DOHH2 (cell line): ENCODE measurements at regions not wholly inside any gene's neighbourhood (a gene's known extent, or its start where the extent isn't known, plus 50 kb on each side); places are given as distances from the start of the nearest gene placed in this dataset.

ENCODE experiments used
- H3F3A ChIP-seq: fragments of 200-600 bp; sonication (generic), shearing (Covaris generic); 2 replicates; pipeline ENCODE4 v1.6.0; 2016; ENCODE audit warnings: antibody characterized with exemption, mild to moderate bottlenecking; ENCODE audit not compliant: control insufficient read depth, insufficient read depth
- H3K27ac ChIP-seq: fragments of 200-600 bp; sonication (generic); 2 replicates; pipeline ENCODE4 v1.5.1; 2014; ENCODE audit warnings: low read depth, mild to moderate bottlenecking, low read length, moderate library complexity
- H3K27me3 ChIP-seq: fragments of 200-600 bp; sonication (generic); 2 replicates; pipeline ENCODE4 v1.6.1; 2014; ENCODE audit warnings: mild to moderate bottlenecking, low read length, mixed read lengths; ENCODE audit not compliant: control insufficient read depth
- H3K36me3 ChIP-seq: fragments of 200-600 bp; sonication (generic); 2 replicates; pipeline ENCODE4 v1.6.1; 2014; ENCODE audit warnings: mild to moderate bottlenecking, low read length, moderate library complexity, mixed read lengths; ENCODE audit not compliant: control insufficient read depth
- H3K4me1 ChIP-seq: fragments of 200-600 bp; sonication (generic); 2 replicates; pipeline ENCODE4 v1.6.1; 2014; ENCODE audit warnings: mild to moderate bottlenecking, low read length, mixed read lengths; ENCODE audit not compliant: control insufficient read depth
- H3K4me2 ChIP-seq: fragments of 200-600 bp; sonication (generic); 2 replicates; pipeline ENCODE4 v1.6.0; 2014; ENCODE audit warnings: mild to moderate bottlenecking, low read length, moderate library complexity
- H3K4me3 ChIP-seq: fragments of 200-600 bp; sonication (generic); 2 replicates; pipeline ENCODE4 v1.5.1; 2014; ENCODE audit warnings: mild to moderate bottlenecking, low read length, mixed read lengths
- H3K79me2 ChIP-seq: fragments of 200-600 bp; sonication (generic); 2 replicates; pipeline ENCODE4 v1.6.1; 2014; ENCODE audit warnings: mild to moderate bottlenecking, low read length, mixed read lengths; ENCODE audit not compliant: control insufficient read depth
- H3K9me2 ChIP-seq: fragments of 200-600 bp; sonication (generic); replicated peaks from 2 replicates; pipeline ENCODE4 v1.6.1; 2014; ENCODE audit warnings: mild to moderate bottlenecking, low read length, mixed read lengths; ENCODE audit not compliant: control insufficient read depth
- H3K9me3 ChIP-seq: fragments of 200-600 bp; sonication (generic); 2 replicates; pipeline ENCODE4 v1.6.1; 2014; ENCODE audit warnings: antibody characterized with exemption, low read length, mixed read lengths; ENCODE audit not compliant: control insufficient read depth, insufficient read depth
- H4K20me1 ChIP-seq: fragments of 200-600 bp; sonication (generic); 2 replicates; pipeline ENCODE4 v1.6.0; 2014; ENCODE audit warnings: low read depth, mild to moderate bottlenecking, antibody characterized with exemption, low read length, moderate library complexity; ENCODE audit not compliant: control insufficient read depth, insufficient read depth
- CTCF ChIP-seq: fragments of 200-600 bp; sonication (generic); IDR thresholded peaks from one replicate; pipeline ENCODE4 v1.5.1; 2014; ENCODE audit warnings: antibody characterized with exemption, mild to moderate bottlenecking, low read depth, low read length; ENCODE audit not compliant: poor library complexity, severe bottlenecking
- EZH2phosphoT487 ChIP-seq: fragments of 200-600 bp; sonication (generic); IDR thresholded peaks from 2 replicates; pipeline ENCODE4 v1.6.1; 2017; ENCODE audit warnings: borderline replicate concordance, mild to moderate bottlenecking, antibody characterized with exemption, low read length, moderate library complexity, mixed read lengths

- Histone ChIP-seq H3K4me3 (no peak overlapping the region), H3K4me2 (no peak overlapping the region), H3K4me1 (no peaks in the 10 kb centered on the region), H3F3A (no peaks in the 10 kb centered on the region), H3K9me3 (no peaks in the 10 kb centered on the region), H3K27me3 (no peaks in the 10 kb centered on the region), H3K36me3 (no peaks in the 10 kb centered on the region), H4K20me1 (no peaks in the 10 kb centered on the region), H3K27ac (no peak overlapping the region), H3K9me2 (no peaks in the 10 kb centered on the region; the same call in 1 of the 2 replicates), H3K79me2 (no peaks in the 10 kb centered on the region)
- TF ChIP-seq EZH2phosphoT487 (no peak), CTCF (no peak)
Observed at GRCh38 chr5:89137148-89137547, 254.2 kb upstream of the MEF2C start.

- Histone ChIP-seq H3K4me3 (no peak overlapping the region), H3K4me2 (no peak overlapping the region), H3K4me1 (no peaks in the 10 kb centered on the region), H3K9me2 (no peaks in the 10 kb centered on the region; the same call in 1 of the 2 replicates), H3K27ac (no peak overlapping the region), H3K9me3 (no peaks in the 10 kb centered on the region), H3K27me3 (no peaks in the 10 kb centered on the region), H3F3A (no peaks in the 10 kb centered on the region), H3K36me3 (no peaks in the 10 kb centered on the region), H3K79me2 (no peaks in the 10 kb centered on the region), H4K20me1 (no peaks in the 10 kb centered on the region)
- TF ChIP-seq EZH2phosphoT487 (no peak), CTCF (no peak)
Observed at GRCh38 chr5:89133975-89134374, 251.0 kb upstream of the MEF2C start.

- Histone ChIP-seq H4K20me1 (no peaks in the 10 kb centered on the region), H3K4me3 (no peak overlapping the region)
- TF ChIP-seq EZH2phosphoT487 (no peak), CTCF (no peak)
Observed at GRCh38 chr5:89133129-89133528, 250.1 kb upstream of the MEF2C start.

GRCh38 chr5:89130851-89131250 lies 247.9 kb upstream of the MEF2C start:
- H3F3A ChIP-seq = no peaks in the 10 kb centered on the region
- no peaks in the 10 kb centered on the region for H3K9me2 ChIP-seq
- no peak overlapping the region for H3K4me3 ChIP-seq
- no peaks in the 10 kb centered on the region for H3K79me2 ChIP-seq
- no peaks in the 10 kb centered on the region for H3K27me3 ChIP-seq
- no peaks in the 10 kb centered on the region for H3K4me1 ChIP-seq
- H3K9me3 ChIP-seq = no peaks in the 10 kb centered on the region
- no peaks in the 10 kb centered on the region for H3K36me3 ChIP-seq
- H3K4me2 ChIP-seq = no peak overlapping the region
- TF ChIP-seq EZH2phosphoT487 = no peak
- TF ChIP-seq CTCF = no peak
- H3K27ac ChIP-seq = no peak overlapping the region
- no peaks in the 10 kb centered on the region for H4K20me1 ChIP-seq

More at GRCh38 chr5:89133129-89133528, 250.1 kb upstream of the MEF2C start:
- Histone ChIP-seq H3K4me1 (no peaks in the 10 kb centered on the region), H3K27me3 (no peaks in the 10 kb centered on the region), H3K9me2 (no peaks in the 10 kb centered on the region; the same call in 1 of the 2 replicates), H3K27ac (no peak overlapping the region), H3K4me2 (no peak overlapping the region), H3F3A (no peaks in the 10 kb centered on the region), H3K79me2 (no peaks in the 10 kb centered on the region), H3K9me3 (no peaks in the 10 kb centered on the region), H3K36me3 (no peaks in the 10 kb centered on the region)
